ENCODE measurements at regions not wholly inside any gene's neighbourhood (a gene's known extent, or its start where the extent isn't known, plus 50 kb on each side); places are given as distances from the start of the nearest gene placed in this dataset.

DNA sequence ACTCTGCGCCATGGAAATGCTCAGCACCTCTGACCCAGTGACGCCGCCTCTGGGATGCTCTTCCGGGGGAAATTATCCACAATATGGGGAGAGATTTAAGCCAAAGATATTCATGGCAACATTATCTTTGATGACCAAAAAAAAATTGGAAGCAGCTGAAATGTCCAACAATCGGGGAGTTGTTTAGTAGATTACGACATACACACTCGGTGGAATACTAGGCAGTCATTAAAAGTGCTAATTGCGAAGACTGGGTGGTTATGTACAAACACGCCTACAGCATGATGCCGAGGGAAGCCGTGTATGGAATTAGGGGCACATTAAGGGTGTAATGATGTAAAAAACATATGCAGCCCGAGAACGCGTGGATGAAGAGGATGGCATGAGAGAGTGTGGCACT, 75.2 kb downstream of the UNCX start:
- Histone ChIP-seq H3K4me3 (no peak overlapping the region), H3K27ac (no peak overlapping the region), H3K27me3 (no peaks in the 10 kb centered on the region), H3K9me3 (no peaks in the 10 kb centered on the region), H3K36me3 (no peaks in the 10 kb centered on the region), H3K4me1 (no peaks in the 10 kb centered on the region)
- DNase-seq (ENCODE audit: extremely low spot score in 2 of 2): no peak
- no peak for TF ChIP-seq POLR2AphosphoS5 (IDR thresholded peaks at IDR 0.05; ENCODE audit: insufficient read depth in 1 of 2, low read depth in 1 of 2)
- TF ChIP-seq POLR2A (IDR thresholded peaks at IDR 0.05): no peak
- TF ChIP-seq, protein P1, sequence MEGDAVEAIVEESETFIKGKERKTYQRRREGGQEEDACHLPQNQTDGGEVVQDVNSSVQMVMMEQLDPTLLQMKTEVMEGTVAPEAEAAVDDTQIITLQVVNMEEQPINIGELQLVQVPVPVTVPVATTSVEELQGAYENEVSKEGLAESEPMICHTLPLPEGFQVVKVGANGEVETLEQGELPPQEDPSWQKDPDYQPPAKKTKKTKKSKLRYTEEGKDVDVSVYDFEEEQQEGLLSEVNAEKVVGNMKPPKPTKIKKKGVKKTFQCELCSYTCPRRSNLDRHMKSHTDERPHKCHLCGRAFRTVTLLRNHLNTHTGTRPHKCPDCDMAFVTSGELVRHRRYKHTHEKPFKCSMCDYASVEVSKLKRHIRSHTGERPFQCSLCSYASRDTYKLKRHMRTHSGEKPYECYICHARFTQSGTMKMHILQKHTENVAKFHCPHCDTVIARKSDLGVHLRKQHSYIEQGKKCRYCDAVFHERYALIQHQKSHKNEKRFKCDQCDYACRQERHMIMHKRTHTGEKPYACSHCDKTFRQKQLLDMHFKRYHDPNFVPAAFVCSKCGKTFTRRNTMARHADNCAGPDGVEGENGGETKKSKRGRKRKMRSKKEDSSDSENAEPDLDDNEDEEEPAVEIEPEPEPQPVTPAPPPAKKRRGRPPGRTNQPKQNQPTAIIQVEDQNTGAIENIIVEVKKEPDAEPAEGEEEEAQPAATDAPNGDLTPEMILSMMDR (IDR thresholded peaks at IDR 0.05): no peak
- intact Hi-C loops (cut with DNase I): no loop called here

DNA sequence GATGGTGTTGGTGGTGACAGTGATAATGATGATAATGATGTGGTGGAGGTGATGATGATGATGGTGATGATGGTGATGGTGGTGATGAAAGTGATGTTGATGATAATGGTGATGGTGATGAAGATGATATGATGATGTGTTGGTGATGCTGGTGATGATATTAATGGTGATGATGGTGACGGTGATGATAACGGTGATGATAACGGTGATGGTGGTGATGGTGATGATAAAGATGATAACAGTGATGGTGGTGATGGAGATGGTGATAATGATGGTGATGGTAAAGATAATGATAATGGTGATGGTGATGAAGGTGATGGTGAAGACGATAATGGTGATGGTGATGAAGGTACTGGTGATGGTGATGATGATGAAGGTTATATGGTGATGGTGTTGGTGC, 76.6 kb downstream of the UNCX start:
- H3K27ac ChIP-seq: no peak overlapping the region
- no peaks in the 10 kb centered on the region for H3K36me3 ChIP-seq
- H3K4me3 ChIP-seq: no peak overlapping the region
- TF ChIP-seq POLR2AphosphoS5 (IDR thresholded peaks at IDR 0.05; ENCODE audit: insufficient read depth in 1 of 2, low read depth in 1 of 2): no peak
- TF ChIP-seq POLR2A (IDR thresholded peaks at IDR 0.05): no peak
- TF ChIP-seq, protein P1 (IDR thresholded peaks at IDR 0.05): no peak
- no peak for DNase-seq (ENCODE audit: extremely low spot score in 2 of 2)
- H3K27me3 ChIP-seq: no peaks in the 10 kb centered on the region
- intact Hi-C loops (cut with DNase I): no loop called here
- no peaks in the 10 kb centered on the region for H3K9me3 ChIP-seq
- H3K4me1 ChIP-seq: no peaks in the 10 kb centered on the region

DNA sequence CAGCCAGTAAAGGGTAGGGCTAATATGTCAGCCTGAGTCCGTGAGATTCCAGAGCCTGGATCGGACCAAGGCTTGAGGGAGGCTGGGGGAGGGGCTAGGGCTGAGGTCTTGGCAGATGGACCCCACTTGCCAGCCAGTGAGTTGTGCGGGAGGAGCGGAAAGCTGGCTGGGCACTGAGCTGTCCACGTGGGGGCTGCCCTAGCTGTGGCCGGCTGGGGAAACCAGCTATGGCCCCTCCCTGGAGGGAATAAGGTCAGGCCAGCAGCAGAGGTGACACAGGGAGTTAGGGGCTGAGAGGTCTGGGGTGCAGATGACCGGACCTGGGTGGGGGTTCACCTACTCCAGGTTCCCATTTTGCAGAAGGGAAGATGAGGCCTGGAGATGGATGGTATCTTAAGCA, 77.3 kb downstream of the UNCX start:
- Histone ChIP-seq H3K27me3 (no peaks in the 10 kb centered on the region), H3K36me3 (no peaks in the 10 kb centered on the region), H3K4me1 (no peaks in the 10 kb centered on the region), H3K4me3 (no peak overlapping the region), H3K9me3 (no peaks in the 10 kb centered on the region), H3K27ac (no peak overlapping the region)
- TF ChIP-seq, protein P1 (IDR thresholded peaks at IDR 0.05): no peak
- TF ChIP-seq POLR2AphosphoS5 (IDR thresholded peaks at IDR 0.05; ENCODE audit: insufficient read depth in 1 of 2, low read depth in 1 of 2) (no peak), POLR2A (IDR thresholded peaks at IDR 0.05) (no peak)
- intact Hi-C loops (cut with DNase I): no loop called here
- DNase-seq (ENCODE audit: extremely low spot score in 2 of 2): no peak

DNA sequence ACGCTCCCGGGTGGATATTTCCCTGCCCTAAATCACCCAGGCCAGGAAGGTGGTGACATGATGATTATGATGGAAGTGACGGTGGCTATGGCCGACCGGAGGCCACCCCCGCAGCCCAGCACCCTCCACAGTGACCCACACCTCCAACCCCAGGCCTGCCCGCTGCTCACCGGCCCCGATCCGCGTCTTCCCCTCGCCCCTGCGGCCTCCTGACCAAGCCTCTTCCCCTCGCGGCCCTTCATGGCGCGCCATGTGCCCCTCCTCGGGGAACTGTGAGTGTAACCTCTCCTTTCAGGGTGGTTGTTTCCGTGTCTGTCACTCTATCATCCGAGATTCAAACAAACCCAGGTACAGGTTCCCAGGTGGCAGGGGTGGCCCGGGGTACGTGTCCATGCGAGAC, 78.3 kb downstream of the UNCX start:
- intact Hi-C loops (cut with DNase I): no loop called here
- Histone ChIP-seq H3K9me3 (no peaks in the 10 kb centered on the region), H3K4me3 (no peak overlapping the region), H3K36me3 (no peaks in the 10 kb centered on the region), H3K4me1 (no peaks in the 10 kb centered on the region), H3K27me3 (no peaks in the 10 kb centered on the region), H3K27ac (no peak overlapping the region)
- TF ChIP-seq POLR2A (IDR thresholded peaks at IDR 0.05) (no peak), POLR2AphosphoS5 (IDR thresholded peaks at IDR 0.05; ENCODE audit: insufficient read depth in 1 of 2, low read depth in 1 of 2) (no peak)
- TF ChIP-seq, protein P1 (IDR thresholded peaks at IDR 0.05): no peak
- no peak for DNase-seq (ENCODE audit: extremely low spot score in 2 of 2)

DNA sequence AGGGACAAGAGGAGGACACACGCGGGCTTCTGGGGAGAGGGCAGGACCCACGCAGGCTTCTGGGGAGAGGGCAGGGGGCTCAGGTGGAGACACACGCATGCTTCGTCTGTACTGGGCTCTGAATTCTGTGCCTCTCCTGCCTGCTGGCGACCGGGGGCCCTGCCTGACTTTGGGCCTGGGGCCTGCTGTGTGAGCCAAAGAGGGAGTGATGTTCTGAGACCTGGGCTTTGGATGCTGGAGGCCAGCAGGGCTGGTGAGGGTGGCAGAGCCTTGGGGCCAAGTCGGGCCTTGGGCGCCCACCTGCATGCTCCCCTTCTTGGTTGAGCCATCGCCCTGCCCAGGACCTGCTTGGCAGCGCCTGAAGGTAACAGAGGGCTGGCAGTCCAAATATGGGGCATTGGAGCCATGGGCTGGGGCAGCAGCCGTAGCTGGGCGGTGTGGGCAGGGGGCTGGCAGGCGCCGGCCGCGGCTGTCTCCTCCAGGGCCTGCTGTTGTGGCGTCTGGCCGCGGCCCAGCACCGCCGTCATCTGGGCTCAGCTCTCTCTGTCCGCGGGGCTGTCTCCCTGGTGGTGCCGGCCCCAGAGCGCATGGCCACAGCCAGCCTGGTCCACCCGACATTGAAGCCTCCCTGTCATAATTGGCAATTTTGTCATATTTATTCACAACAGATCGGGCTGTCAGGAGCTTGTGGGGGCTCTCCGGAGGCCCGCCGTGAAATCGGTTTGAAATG, 78.9 kb downstream of the UNCX start:
- intact Hi-C loops (cut with DNase I): no loop called here
- Histone ChIP-seq H3K9me3 (no peaks in the 10 kb centered on the region), H3K27ac (no peak overlapping the region), H3K4me1 (no peaks in the 10 kb centered on the region), H3K27me3 (no peaks in the 10 kb centered on the region), H3K36me3 (no peaks in the 10 kb centered on the region), H3K4me3 (no peak overlapping the region)
- DNase-seq (ENCODE audit: extremely low spot score in 2 of 2): no peak
- no peak for TF ChIP-seq POLR2A (IDR thresholded peaks at IDR 0.05)
- TF ChIP-seq POLR2AphosphoS5 (IDR thresholded peaks at IDR 0.05; ENCODE audit: insufficient read depth in 1 of 2, low read depth in 1 of 2): no peak
- TF ChIP-seq, protein P1 (IDR thresholded peaks at IDR 0.05): no peak
